DOHH2 (cell line): ENCODE measurements at regions not wholly inside any gene's neighbourhood (a gene's known extent, or its start where the extent isn't known, plus 50 kb on each side); places are given as distances from the start of the nearest gene placed in this dataset.

ENCODE experiments used
- H3F3A ChIP-seq: fragments of 200-600 bp; sonication (generic), shearing (Covaris generic); 2 replicates; pipeline ENCODE4 v1.6.0; 2016; ENCODE audit warnings: antibody characterized with exemption, mild to moderate bottlenecking; ENCODE audit not compliant: control insufficient read depth, insufficient read depth
- H3K27ac ChIP-seq: fragments of 200-600 bp; sonication (generic); 2 replicates; pipeline ENCODE4 v1.5.1; 2014; ENCODE audit warnings: low read depth, mild to moderate bottlenecking, low read length, moderate library complexity
- H3K27me3 ChIP-seq: fragments of 200-600 bp; sonication (generic); 2 replicates; pipeline ENCODE4 v1.6.1; 2014; ENCODE audit warnings: mild to moderate bottlenecking, low read length, mixed read lengths; ENCODE audit not compliant: control insufficient read depth
- H3K36me3 ChIP-seq: fragments of 200-600 bp; sonication (generic); 2 replicates; pipeline ENCODE4 v1.6.1; 2014; ENCODE audit warnings: mild to moderate bottlenecking, low read length, moderate library complexity, mixed read lengths; ENCODE audit not compliant: control insufficient read depth
- H3K4me1 ChIP-seq: fragments of 200-600 bp; sonication (generic); 2 replicates; pipeline ENCODE4 v1.6.1; 2014; ENCODE audit warnings: mild to moderate bottlenecking, low read length, mixed read lengths; ENCODE audit not compliant: control insufficient read depth
- H3K4me2 ChIP-seq: fragments of 200-600 bp; sonication (generic); 2 replicates; pipeline ENCODE4 v1.6.0; 2014; ENCODE audit warnings: mild to moderate bottlenecking, low read length, moderate library complexity
- H3K4me3 ChIP-seq: fragments of 200-600 bp; sonication (generic); 2 replicates; pipeline ENCODE4 v1.5.1; 2014; ENCODE audit warnings: mild to moderate bottlenecking, low read length, mixed read lengths
- H3K79me2 ChIP-seq: fragments of 200-600 bp; sonication (generic); 2 replicates; pipeline ENCODE4 v1.6.1; 2014; ENCODE audit warnings: mild to moderate bottlenecking, low read length, mixed read lengths; ENCODE audit not compliant: control insufficient read depth
- H3K9me2 ChIP-seq: fragments of 200-600 bp; sonication (generic); replicated peaks from 2 replicates; pipeline ENCODE4 v1.6.1; 2014; ENCODE audit warnings: mild to moderate bottlenecking, low read length, mixed read lengths; ENCODE audit not compliant: control insufficient read depth
- H3K9me3 ChIP-seq: fragments of 200-600 bp; sonication (generic); 2 replicates; pipeline ENCODE4 v1.6.1; 2014; ENCODE audit warnings: antibody characterized with exemption, low read length, mixed read lengths; ENCODE audit not compliant: control insufficient read depth, insufficient read depth
- H4K20me1 ChIP-seq: fragments of 200-600 bp; sonication (generic); 2 replicates; pipeline ENCODE4 v1.6.0; 2014; ENCODE audit warnings: low read depth, mild to moderate bottlenecking, antibody characterized with exemption, low read length, moderate library complexity; ENCODE audit not compliant: control insufficient read depth, insufficient read depth
- CTCF ChIP-seq: fragments of 200-600 bp; sonication (generic); IDR thresholded peaks from one replicate; pipeline ENCODE4 v1.5.1; 2014; ENCODE audit warnings: antibody characterized with exemption, mild to moderate bottlenecking, low read depth, low read length; ENCODE audit not compliant: poor library complexity, severe bottlenecking
- EZH2phosphoT487 ChIP-seq: fragments of 200-600 bp; sonication (generic); IDR thresholded peaks from 2 replicates; pipeline ENCODE4 v1.6.1; 2017; ENCODE audit warnings: borderline replicate concordance, mild to moderate bottlenecking, antibody characterized with exemption, low read length, moderate library complexity, mixed read lengths

DNA sequence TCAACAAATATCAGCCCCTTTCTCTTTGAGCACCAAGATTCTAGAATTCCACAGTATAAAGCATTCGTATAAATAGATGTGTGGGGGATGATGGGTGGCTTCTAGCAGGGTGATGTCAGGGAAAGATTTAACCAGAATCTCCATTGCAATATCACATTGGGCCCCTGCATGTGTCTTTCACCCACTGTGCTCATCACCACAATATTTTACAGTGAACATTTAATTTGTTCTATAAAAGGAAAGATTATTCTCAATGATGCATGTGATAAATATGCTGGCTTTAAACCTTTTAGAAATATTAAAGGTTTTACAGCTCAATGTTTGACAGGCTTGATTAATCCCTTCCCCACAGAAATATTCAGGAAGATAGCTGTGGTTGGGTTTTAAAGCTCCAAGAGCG lies 457.8 kb upstream of the DAB1 start:
- Histone ChIP-seq H4K20me1 (no peaks in the 10 kb centered on the region), H3F3A (no peaks in the 10 kb centered on the region), H3K36me3 (no peaks in the 10 kb centered on the region), H3K27me3 (no peaks in the 10 kb centered on the region), H3K9me2 (no peaks in the 10 kb centered on the region), H3K9me3 (no peaks in the 10 kb centered on the region), H3K79me2 (no peaks in the 10 kb centered on the region), H3K4me2 (no peak overlapping the region), H3K27ac (no peak overlapping the region), H3K4me1 (no peaks in the 10 kb centered on the region), H3K4me3 (no peak overlapping the region)
- TF ChIP-seq EZH2phosphoT487: no peak
- no peak for TF ChIP-seq CTCF

GRCh38 chr1:57879700-57880099 lies 455.8 kb upstream of the DAB1 start:
- Histone ChIP-seq H3K27me3 (no peaks in the 10 kb centered on the region), H3K4me1 (no peaks in the 10 kb centered on the region), H4K20me1 (no peaks in the 10 kb centered on the region), H3K79me2 (no peaks in the 10 kb centered on the region), H3F3A (no peaks in the 10 kb centered on the region), H3K27ac (no peak overlapping the region), H3K4me3 (no peak overlapping the region), H3K9me2 (no peaks in the 10 kb centered on the region), H3K9me3 (no peaks in the 10 kb centered on the region), H3K4me2 (no peak overlapping the region), H3K36me3 (no peaks in the 10 kb centered on the region)
- TF ChIP-seq EZH2phosphoT487 (no peak), CTCF (no peak)

DNA sequence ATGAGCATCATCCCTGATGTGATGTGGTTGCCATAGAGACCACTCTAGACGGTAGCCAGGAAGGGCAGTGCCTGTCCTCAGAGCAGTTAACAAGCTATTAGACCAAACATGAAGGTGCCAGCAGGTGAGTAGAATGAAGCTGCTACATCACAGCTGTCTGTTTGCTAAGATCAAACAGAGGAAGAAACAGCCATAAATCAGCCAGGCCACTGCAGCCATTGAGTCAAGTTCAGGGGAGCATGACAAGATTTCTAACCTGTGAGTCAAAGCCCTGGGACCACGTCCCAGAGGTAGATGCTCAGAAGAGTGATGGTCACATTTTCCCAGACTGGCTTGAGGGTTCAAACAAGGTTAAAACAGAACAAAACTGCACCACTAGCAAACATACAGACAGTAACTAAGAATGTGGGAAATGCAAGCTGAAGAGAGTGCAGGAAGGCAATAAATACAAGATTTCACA lies 450.6 kb upstream of the DAB1 start:
- Histone ChIP-seq H4K20me1 (no peaks in the 10 kb centered on the region), H3K4me1 (no peaks in the 10 kb centered on the region), H3K27ac (no peak overlapping the region), H3K9me2 (no peaks in the 10 kb centered on the region), H3K9me3 (no peaks in the 10 kb centered on the region), H3K36me3 (no peaks in the 10 kb centered on the region), H3K79me2 (no peaks in the 10 kb centered on the region), H3K27me3 (no peaks in the 10 kb centered on the region), H3K4me2 (no peak overlapping the region), H3F3A (no peaks in the 10 kb centered on the region), H3K4me3 (no peak overlapping the region)
- TF ChIP-seq EZH2phosphoT487 (no peak), CTCF (no peak)

- no peaks in the 10 kb centered on the region for H3K9me3 ChIP-seq
- H3K79me2 ChIP-seq: no peaks in the 10 kb centered on the region
- no peak overlapping the region for H3K4me2 ChIP-seq
- no peaks in the 10 kb centered on the region for H3F3A ChIP-seq
- TF ChIP-seq EZH2phosphoT487 (no peak), CTCF (no peak)
- H3K27ac ChIP-seq: no peak overlapping the region
- H3K9me2 ChIP-seq: no peaks in the 10 kb centered on the region
- no peak overlapping the region for H3K4me3 ChIP-seq
- H4K20me1 ChIP-seq: no peaks in the 10 kb centered on the region
- H3K27me3 ChIP-seq: no peaks in the 10 kb centered on the region
- H3K4me1 ChIP-seq: no peaks in the 10 kb centered on the region
- no peaks in the 10 kb centered on the region for H3K36me3 ChIP-seq
These were observed 449.1 kb upstream of the DAB1 start for GRCh38 chr1:57872913-57873312.
